DMS53 (cell line): ENCODE measurements at regions not wholly inside any gene's neighbourhood (a gene's known extent, or its start where the extent isn't known, plus 50 kb on each side); places are given as distances from the start of the nearest gene placed in this dataset.

Experiments
- DNase-seq: peaks from one replicate; lab custom pipeline; 2025; lab: John Stamatoyannopoulos, UW

GRCh38 chr9:99752417-99753109 is 69.1 kb upstream of the NR4A3 start:
- DNase-seq: no peak

- no peak for DNase-seq
Observed at GRCh38 chr9:99753436-99753835, 68.2 kb upstream of the NR4A3 start.

GRCh38 chr9:99760421-99760820 is 61.3 kb upstream of the NR4A3 start:
- DNase-seq: no peak

- no peak for DNase-seq
Observed at GRCh38 chr9:99762470-99762869, 59.2 kb upstream of the NR4A3 start.
